Fibroblast of mammary gland (primary cell): ENCODE measurements at regions not wholly inside any gene's neighbourhood (a gene's known extent, or its start where the extent isn't known, plus 50 kb on each side); places are given as distances from the start of the nearest gene placed in this dataset.

Source experiments
- DNase-seq: peaks from one replicate; pipeline ENCODE4 v3.0.0-alpha.2; 2010; ENCODE audit warnings: low read depth
- H3K4me3 ChIP-seq: 2 replicates; pipeline ENCODE4 v1.5.1; 2011; ENCODE audit warnings: low read depth, mild to moderate bottlenecking, low read length, moderate library complexity; ENCODE audit not compliant: control insufficient read depth
- TF ChIP-seq, protein P1 (sequence below): conservative IDR thresholded peaks from 2 replicates; pipeline ENCODE4 v1.5.1; 2011; ENCODE audit warnings: low read depth, low read length, inconsistent platforms; ENCODE audit not compliant: control insufficient read depth, insufficient read depth

- TF ChIP-seq, protein P1, sequence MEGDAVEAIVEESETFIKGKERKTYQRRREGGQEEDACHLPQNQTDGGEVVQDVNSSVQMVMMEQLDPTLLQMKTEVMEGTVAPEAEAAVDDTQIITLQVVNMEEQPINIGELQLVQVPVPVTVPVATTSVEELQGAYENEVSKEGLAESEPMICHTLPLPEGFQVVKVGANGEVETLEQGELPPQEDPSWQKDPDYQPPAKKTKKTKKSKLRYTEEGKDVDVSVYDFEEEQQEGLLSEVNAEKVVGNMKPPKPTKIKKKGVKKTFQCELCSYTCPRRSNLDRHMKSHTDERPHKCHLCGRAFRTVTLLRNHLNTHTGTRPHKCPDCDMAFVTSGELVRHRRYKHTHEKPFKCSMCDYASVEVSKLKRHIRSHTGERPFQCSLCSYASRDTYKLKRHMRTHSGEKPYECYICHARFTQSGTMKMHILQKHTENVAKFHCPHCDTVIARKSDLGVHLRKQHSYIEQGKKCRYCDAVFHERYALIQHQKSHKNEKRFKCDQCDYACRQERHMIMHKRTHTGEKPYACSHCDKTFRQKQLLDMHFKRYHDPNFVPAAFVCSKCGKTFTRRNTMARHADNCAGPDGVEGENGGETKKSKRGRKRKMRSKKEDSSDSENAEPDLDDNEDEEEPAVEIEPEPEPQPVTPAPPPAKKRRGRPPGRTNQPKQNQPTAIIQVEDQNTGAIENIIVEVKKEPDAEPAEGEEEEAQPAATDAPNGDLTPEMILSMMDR, result no peak
- peak; percentile 27 for DNase-seq
- H3K4me3 ChIP-seq, result no peak overlapping the region
These were observed 409.0 kb downstream of the OTOL1 start for GRCh38 chr3:161905520-161906132.

DNA sequence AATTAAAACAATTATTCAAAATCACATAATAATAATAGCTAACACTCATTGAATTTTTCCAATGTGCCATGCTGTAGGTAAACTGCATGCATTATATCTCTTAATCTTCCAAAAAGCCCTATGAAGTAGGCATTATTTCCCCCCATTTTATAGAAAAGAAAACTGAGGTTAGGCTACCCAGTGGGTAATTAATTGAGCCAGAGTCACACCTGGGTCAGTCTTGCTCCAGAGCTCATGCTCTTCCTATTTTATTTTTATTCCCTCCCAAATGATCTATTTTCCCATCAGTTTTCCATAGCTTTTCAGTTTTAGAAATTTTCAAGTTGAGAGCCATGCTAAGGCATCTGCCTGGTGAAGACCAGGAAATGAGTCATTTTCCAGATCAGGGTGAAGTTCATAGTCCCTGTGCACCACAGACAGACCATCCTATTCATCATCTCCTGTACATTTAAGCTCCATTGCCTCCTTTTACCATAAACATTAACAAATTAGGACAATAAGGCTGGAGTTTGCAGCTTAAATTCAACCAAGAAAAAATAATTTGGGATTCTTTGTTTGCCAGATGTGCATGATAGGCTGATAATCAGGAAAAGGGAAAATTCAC lies 417.3 kb downstream of the OTOL1 start:
- TF ChIP-seq, protein P1, result no peak
- peak; percentile 88 for DNase-seq
- H3K4me3 ChIP-seq, result no peak overlapping the region

GRCh38 chr3:161914703-161915417 lies 418.3 kb downstream of the OTOL1 start:
- DNase-seq, result peak; percentile 84
- no peak overlapping the region for H3K4me3 ChIP-seq
- TF ChIP-seq, protein P1, result peak; percentile 69

GRCh38 chr3:161915418-161915750 lies 418.8 kb downstream of the OTOL1 start:
- TF ChIP-seq, protein P1, result no peak
- DNase-seq, result no peak
- no peak overlapping the region for H3K4me3 ChIP-seq

GRCh38 chr3:161920196-161920595 lies 423.6 kb downstream of the OTOL1 start:
- H3K4me3 ChIP-seq, result no peak overlapping the region
- TF ChIP-seq, protein P1, result no peak
- no peak for DNase-seq

DNA sequence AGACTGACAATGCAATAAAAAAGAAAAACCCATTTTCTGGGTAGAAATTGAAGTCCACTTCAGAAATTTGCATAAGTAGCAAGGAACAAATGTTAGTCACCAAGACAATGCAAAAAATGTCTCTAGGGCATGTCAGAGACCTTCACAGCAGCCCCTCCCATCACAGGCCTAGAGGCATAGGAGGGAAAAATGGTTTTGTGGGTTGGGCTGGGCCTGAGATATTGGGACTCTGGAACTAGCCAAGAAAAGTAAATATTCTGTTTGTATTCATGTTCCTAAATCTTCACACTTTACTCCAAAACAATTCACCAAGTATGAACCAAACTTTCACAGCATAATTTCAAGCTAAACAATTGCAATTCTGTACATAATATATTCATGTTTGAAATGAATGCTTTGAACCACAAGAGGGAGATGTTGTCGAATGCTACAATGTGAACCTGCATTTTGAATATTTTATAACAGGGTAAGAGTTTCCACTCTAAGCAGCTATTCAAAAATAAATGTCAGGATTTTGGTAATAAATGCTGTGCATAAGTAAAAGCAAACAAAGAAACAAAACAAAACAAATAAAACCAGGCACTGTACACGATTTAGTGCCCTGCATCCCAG lies 429.2 kb downstream of the OTOL1 start:
- TF ChIP-seq, protein P1, result peak; percentile 43
- no peak overlapping the region for H3K4me3 ChIP-seq
- DNase-seq, result peak; percentile 37
